ENCODE measurements at regions not wholly inside any gene's neighbourhood (a gene's known extent, or its start where the extent isn't known, plus 50 kb on each side); places are given as distances from the start of the nearest gene placed in this dataset.

- no peak for DNase-seq
Measured at GRCh38 chr21:35933466-35933865, 126.9 kb downstream of the SETD4 start.

GRCh38 chr21:35932232-35932911 lies 128.0 kb downstream of the SETD4 start:
- DNase-seq, result no peak

GRCh38 chr21:35929901-35930300 lies 130.4 kb downstream of the SETD4 start:
- DNase-seq, result no peak

- no peak for DNase-seq
Measured at GRCh38 chr21:35927262-35927661, 133.1 kb downstream of the SETD4 start.

- DNase-seq, result no peak
Measured at GRCh38 chr21:35926003-35926740, 134.2 kb downstream of the SETD4 start.

- DNase-seq, result no peak
Measured at GRCh38 chr21:35925497-35925896, 134.8 kb downstream of the SETD4 start.

- DNase-seq, result no peak
Measured at GRCh38 chr21:35924714-35925301, 135.5 kb downstream of the SETD4 start.

GRCh38 chr21:35923971-35924370 lies 136.4 kb downstream of the SETD4 start:
- no peak for DNase-seq

GRCh38 chr21:35922618-35923017 lies 137.7 kb downstream of the SETD4 start:
- no peak for DNase-seq

- no peak for DNase-seq
Measured at GRCh38 chr21:35921471-35921870, 138.9 kb downstream of the SETD4 start.

- DNase-seq, result no peak
Measured at GRCh38 chr21:35920436-35920835, 139.9 kb downstream of the SETD4 start.

GRCh38 chr21:35915030-35915429 lies 145.3 kb downstream of the SETD4 start:
- no peak for DNase-seq

GRCh38 chr21:35911412-35912191 lies 148.7 kb downstream of the SETD4 start:
- DNase-seq, result no peak

GRCh38 chr21:35909456-35910223 lies 150.7 kb downstream of the SETD4 start:
- no peak for DNase-seq

- no peak for DNase-seq
Measured at GRCh38 chr21:35908311-35909078, 151.8 kb downstream of the SETD4 start.

- no peak for DNase-seq
Measured at GRCh38 chr21:35906586-35906985, 153.7 kb downstream of the SETD4 start.

- DNase-seq, result no peak
Measured at GRCh38 chr21:35905963-35906345, 154.4 kb downstream of the SETD4 start.

- DNase-seq, result no peak
Measured at GRCh38 chr21:35905096-35905962, 155.0 kb downstream of the SETD4 start.

- no peak for DNase-seq
Measured at GRCh38 chr21:35900539-35900938, 159.8 kb downstream of the SETD4 start.

- no peak for DNase-seq
Measured at GRCh38 chr21:35896060-35896459, 164.3 kb downstream of the SETD4 start.

GRCh38 chr21:35895598-35895997 lies 164.7 kb downstream of the SETD4 start:
- DNase-seq, result no peak
